Activated naive CD4-positive, alpha-beta T cell treated with anti-CD3 and anti-CD28 coated beads, Interleukin-2, amount 50 U/mL, for 72 hours (primary cell): ENCODE measurements at regions not wholly inside any gene's neighbourhood (a gene's known extent, or its start where the extent isn't known, plus 50 kb on each side); places are given as distances from the start of the nearest gene placed in this dataset.

Experiments used
- ATAC-seq, 2 donors: fragments of 150-1000 bp; cut with Tn5 transposase; 2 replicates each; pipeline ENCODE4 v1.10.0; 2021; ENCODE audit warnings: mild to moderate bottlenecking in 2 of 2, moderate library complexity in 2 of 2
- DNase-seq, 2 donors: peaks; one replicate each; pipeline ENCODE4 v3.0.0; 2021 to 2022; ENCODE audit warnings: low spot score in 2 of 2
- H3K27ac Mint-ChIP-seq, 2 donors: one replicate each; pipeline ENCODE4 v1.8.0; 2022; ENCODE audit warnings: mild to moderate bottlenecking in 2 of 2, mixed read lengths in 2 of 2
- H3K36me3 Mint-ChIP-seq, 2 donors: one replicate each; pipeline ENCODE4 v1.8.0; 2022; ENCODE audit warnings: mixed read lengths in 2 of 2
- H3K9me3 Mint-ChIP-seq, 2 donors: one replicate each; pipeline ENCODE4 v1.8.0; 2022; ENCODE audit warnings: mixed read lengths in 2 of 2

GRCh38 chr11:105202422-105202821 lies 62.9 kb upstream of the CARD18 start:
- Mint-ChIP-seq H3K9me3 (no peaks in the 10 kb centered on the region), H3K27ac (no peak overlapping the region), H3K36me3 (no peaks in the 10 kb centered on the region)
- DNase-seq (no peak), ATAC-seq (peak in 1 of 2 donors; percentile 53)

DNA sequence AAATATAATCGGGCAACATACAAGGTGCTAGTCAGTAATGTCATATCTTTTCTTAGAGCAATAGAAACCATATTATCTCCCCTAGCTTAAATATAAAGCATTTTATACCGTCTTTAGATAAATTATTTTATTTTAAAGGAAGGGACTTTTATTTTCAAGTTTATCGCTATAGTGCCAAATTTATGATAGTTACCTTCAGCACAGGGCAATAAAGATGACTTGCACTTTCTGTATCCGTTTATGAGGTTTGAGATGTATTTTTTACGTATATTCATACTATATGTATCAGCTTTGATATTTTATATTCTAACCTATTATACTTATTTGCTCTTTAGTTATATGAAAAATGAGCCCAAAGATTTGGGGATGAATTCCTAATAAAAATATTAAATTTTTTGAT lies 61.6 kb upstream of the CARD18 start:
- Mint-ChIP-seq H3K27ac (no peak overlapping the region), H3K9me3 (no peaks in the 10 kb centered on the region), H3K36me3 (no peaks in the 10 kb centered on the region)
- ATAC-seq (no peak), DNase-seq (no peak)

DNA sequence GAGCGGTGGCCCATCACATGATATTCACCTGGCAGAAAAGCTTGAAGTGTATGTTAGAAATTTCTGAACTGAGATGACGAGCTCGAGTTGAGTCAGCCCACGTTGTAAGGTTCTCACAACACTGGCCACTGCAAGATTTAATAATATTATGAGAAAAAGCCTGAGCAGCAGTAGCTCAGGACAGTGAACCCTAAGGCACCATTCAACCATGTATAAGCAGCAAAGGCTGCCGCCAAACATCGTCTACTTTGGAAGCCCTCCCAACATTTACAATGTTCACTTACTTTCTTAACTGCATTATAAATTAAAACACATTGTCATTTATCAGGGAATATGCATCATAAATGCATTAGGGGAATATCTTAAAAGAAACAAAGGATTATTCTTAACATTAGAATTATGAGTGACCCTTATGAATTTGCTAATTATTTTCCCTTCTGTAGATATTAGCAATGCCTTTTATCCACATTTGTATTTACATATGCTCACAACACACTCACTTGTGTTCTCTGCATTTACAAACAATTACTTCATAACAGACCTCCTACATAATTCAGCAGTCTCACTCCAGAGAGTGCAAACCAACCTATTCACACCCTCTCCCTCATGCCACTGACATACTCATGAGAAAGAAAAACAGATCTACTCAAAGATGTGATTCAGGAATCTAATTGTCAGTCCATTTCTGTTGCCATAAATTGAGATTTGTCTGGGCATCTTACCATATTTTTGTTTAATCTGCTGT lies 57.7 kb upstream of the CARD18 start:
- Mint-ChIP-seq H3K27ac (no peak overlapping the region), H3K36me3 (no peaks in the 10 kb centered on the region), H3K9me3 (no peaks in the 10 kb centered on the region)
- DNase-seq, result no peak
- no peak for ATAC-seq

- ATAC-seq (no peak), DNase-seq (no peak)
- Mint-ChIP-seq H3K36me3 (no peaks in the 10 kb centered on the region), H3K27ac (no peak overlapping the region), H3K9me3 (no peaks in the 10 kb centered on the region)
These were observed 53.7 kb upstream of the CARD18 start for GRCh38 chr11:105193260-105193659.

DNA sequence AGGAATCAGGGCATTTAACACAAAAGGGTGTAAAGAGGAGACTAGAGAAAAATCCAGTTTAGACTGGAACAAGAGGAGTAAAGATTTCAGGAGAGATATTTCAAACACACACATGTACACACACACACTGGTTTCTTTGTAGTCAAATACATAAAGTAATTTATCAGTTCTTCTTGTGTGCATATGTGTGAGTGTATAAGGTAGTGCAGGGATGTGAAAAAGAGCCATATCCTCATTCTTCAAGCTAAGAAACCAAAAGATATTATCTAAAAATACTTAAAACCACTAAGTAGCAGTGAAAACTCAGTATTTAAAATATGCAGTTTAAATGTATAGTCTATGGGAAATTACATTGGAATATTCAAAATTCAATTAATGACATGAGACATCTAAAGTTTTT lies 52.5 kb upstream of the CARD18 start:
- DNase-seq (no peak), ATAC-seq (no peak)
- Mint-ChIP-seq H3K36me3 (no peaks in the 10 kb centered on the region), H3K27ac (no peak overlapping the region), H3K9me3 (no peaks in the 10 kb centered on the region)

- Mint-ChIP-seq H3K27ac (no peak overlapping the region), H3K36me3 (no peaks in the 10 kb centered on the region), H3K9me3 (no peaks in the 10 kb centered on the region)
- DNase-seq (no peak), ATAC-seq (no peak)
These were observed 50.0 kb upstream of the CARD18 start for GRCh38 chr11:105189581-105189980.
